Testis (tissue), 2 donors: ENCODE measurements at regions not wholly inside any gene's neighbourhood (a gene's known extent, or its start where the extent isn't known, plus 50 kb on each side); places are given as distances from the start of the nearest gene placed in this dataset.

Experiments
- DNase-seq: peaks from one replicate; pipeline ENCODE4 v3.0.0-alpha.2; 2019
- H3K27ac ChIP-seq, 2 donors: fragments of 200-600 bp; sonication (generic); one replicate each; pipeline ENCODE4 v1.5.1; 2019
- H3K27me3 ChIP-seq: fragments of 200-600 bp; sonication (generic); one replicate; pipeline ENCODE4 v1.5.1; 2019
- H3K36me3 ChIP-seq: fragments of 200-600 bp; sonication (generic); one replicate; pipeline ENCODE4 v1.5.1; 2017; ENCODE audit warnings: low read depth; ENCODE audit errors: missing control alignments
- H3K4me1 ChIP-seq: fragments of 200-600 bp; sonication (generic); one replicate; pipeline ENCODE4 v1.5.1; 2019
- H3K4me3 ChIP-seq, 2 donors: fragments of 200-600 bp; sonication (generic); one replicate each; pipeline ENCODE4 v1.5.1; 2017 to 2019
- H3K9me3 ChIP-seq: fragments of 200-600 bp; sonication (generic); one replicate; pipeline ENCODE4 v1.5.1; 2017
- CTCF ChIP-seq, 3 experiments: fragments of 450-650 bp in 2 of 3; fragments of 200-600 bp in 1 of 3; sonication (generic) in 1 of 3; IDR thresholded peaks; one replicate each; pipeline ENCODE4 v1.5.1; 2016 to 2019; ENCODE audit warnings: antibody characterized with exemption in 3 of 3, mild to moderate bottlenecking in 2 of 3, moderate library complexity in 1 of 3
- POLR2A ChIP-seq: fragments of 450-650 bp; IDR thresholded peaks from one replicate; pipeline ENCODE4 v1.6.1; 2017; ENCODE audit warnings: antibody characterized with exemption, mild to moderate bottlenecking, moderate library complexity
- WGBS, 2 donors: methylation state at CpG; one replicate each; pipeline ENCODE4 v1.1.5; 2018; 5-methylcytosine and 5-hydroxymethylcytosine counted together
- intact Hi-C: fragments of 100-400 bp; cut with DNase I; formaldehyde crosslinking; loops from one replicate; pipeline ENCODE4 v1.15.1; 2023; ENCODE audit warnings: low total_unique reads

- intact Hi-C loops, result no loop called here
- Histone ChIP-seq H3K27ac (peak overlapping the region in 1 of 2 donors; percentile 69), H3K4me1 (no peaks in the 10 kb centered on the region), H3K27me3 (no peaks in the 10 kb centered on the region), H3K4me3 (peak overlapping the region; percentile 27 to 45), H3K9me3 (no peaks in the 10 kb centered on the region), H3K36me3 (no peaks in the 10 kb centered on the region)
- TF ChIP-seq CTCF (IDR thresholded peaks at IDR 0.05) (no peak), POLR2A (no peak)
- WGBS, 2 donors, result 78 to 79% methylated on average over 19 of the region's 19 CpGs
- no peak for DNase-seq
These were observed 254.9 kb upstream of the PCDH20 start for GRCh38 chr13:61670384-61671161.

- H3K27ac ChIP-seq, result no peak overlapping the region
- no peaks in the 10 kb centered on the region for H3K4me1 ChIP-seq
- H3K9me3 ChIP-seq, result no peaks in the 10 kb centered on the region
- TF ChIP-seq POLR2A, result no peak
- no peak for TF ChIP-seq CTCF (IDR thresholded peaks at IDR 0.05)
- WGBS, 2 donors, result 69% methylated on average over 11 of the region's 11 CpGs
- H3K36me3 ChIP-seq, result no peaks in the 10 kb centered on the region
- no peak for DNase-seq
- H3K4me3 ChIP-seq, result no peak overlapping the region
- intact Hi-C loops, result no loop called here
- no peaks in the 10 kb centered on the region for H3K27me3 ChIP-seq
These were observed 249.4 kb upstream of the PCDH20 start for GRCh38 chr13:61664801-61665705.

- H3K4me3 ChIP-seq, result no peak overlapping the region
- no peak for TF ChIP-seq POLR2A
- TF ChIP-seq CTCF (IDR thresholded peaks at IDR 0.05), result no peak
- 50 to 62% methylated on average over 2 of the region's 2 CpGs for WGBS, 2 donors
- H3K9me3 ChIP-seq, result no peaks in the 10 kb centered on the region
- H3K4me1 ChIP-seq, result no peaks in the 10 kb centered on the region
- DNase-seq, result no peak
- no peaks in the 10 kb centered on the region for H3K27me3 ChIP-seq
- no peak overlapping the region for H3K27ac ChIP-seq
- intact Hi-C loops, result no loop called here
- no peaks in the 10 kb centered on the region for H3K36me3 ChIP-seq
These were observed 238.8 kb upstream of the PCDH20 start for GRCh38 chr13:61654481-61654880.

GRCh38 chr13:61648547-61648946, 232.9 kb upstream of the PCDH20 start:
- intact Hi-C loops, result no loop called here
- TF ChIP-seq CTCF (IDR thresholded peaks at IDR 0.05) (no peak), POLR2A (no peak)

More at GRCh38 chr13:61648547-61648946, 232.9 kb upstream of the PCDH20 start:
- Histone ChIP-seq H3K4me3 (no peak overlapping the region), H3K36me3 (no peaks in the 10 kb centered on the region), H3K9me3 (no peaks in the 10 kb centered on the region), H3K27me3 (no peaks in the 10 kb centered on the region), H3K27ac (no peak overlapping the region), H3K4me1 (no peaks in the 10 kb centered on the region)
- 66 to 71% methylated on average over 2 of the region's 2 CpGs for WGBS, 2 donors
- DNase-seq, result no peak
